DND-41 (cell line): ENCODE measurements at regions not wholly inside any gene's neighbourhood (a gene's known extent, or its start where the extent isn't known, plus 50 kb on each side); places are given as distances from the start of the nearest gene placed in this dataset.

Source experiments
- EZH2 ChIP-seq: IDR thresholded peaks from 3 replicates; pipeline ENCODE4 v1.6.1; 2012; ENCODE audit warnings: borderline replicate concordance, low read depth, mild to moderate bottlenecking, moderate library complexity, low read length, inconsistent platforms; ENCODE audit not compliant: severe bottlenecking
- TF ChIP-seq, protein P1 (sequence below): IDR thresholded peaks from 2 replicates; pipeline ENCODE4 v1.5.1; 2012; ENCODE audit warnings: borderline replicate concordance, low read length, moderate library complexity, mild to moderate bottlenecking; ENCODE audit not compliant: poor library complexity, severe bottlenecking; ENCODE audit errors: extremely low read depth

DNA sequence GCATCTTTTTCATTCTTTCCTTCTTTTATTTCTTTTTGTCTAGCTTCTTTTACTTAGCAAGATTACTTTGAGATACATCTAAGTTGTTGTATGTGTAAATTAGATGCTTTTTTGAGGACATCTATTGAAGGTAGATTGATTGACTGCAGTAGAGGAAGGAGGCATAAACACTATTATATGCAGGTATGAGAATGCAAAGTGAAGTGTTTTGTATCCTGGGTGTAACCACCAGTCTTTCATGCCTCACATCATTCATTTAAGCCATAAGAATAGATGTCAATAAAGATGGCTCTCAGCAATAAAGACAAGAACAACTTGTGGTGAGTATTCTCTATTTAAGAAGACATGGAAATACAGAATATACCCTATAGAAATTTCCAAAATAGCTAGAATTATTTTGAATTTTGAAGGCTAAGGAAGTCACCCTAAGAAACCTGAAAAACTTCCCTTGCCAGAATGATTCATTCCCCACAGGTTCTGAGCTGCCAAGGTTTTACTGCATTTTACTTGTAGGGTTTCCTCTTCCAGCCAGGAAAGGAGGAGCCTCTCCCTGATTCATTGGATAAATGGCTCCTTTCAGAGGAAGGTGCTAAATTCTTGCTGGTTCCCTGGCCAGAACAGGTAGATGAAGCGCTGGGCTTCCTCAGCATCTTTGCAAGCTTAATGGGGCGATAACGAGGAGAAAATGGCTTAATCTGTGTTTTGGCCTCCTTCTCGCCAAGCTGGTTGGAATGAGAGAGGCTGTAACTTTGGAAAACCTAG is 279.8 kb upstream of the SLC14A2 start:
- TF ChIP-seq, protein P1, sequence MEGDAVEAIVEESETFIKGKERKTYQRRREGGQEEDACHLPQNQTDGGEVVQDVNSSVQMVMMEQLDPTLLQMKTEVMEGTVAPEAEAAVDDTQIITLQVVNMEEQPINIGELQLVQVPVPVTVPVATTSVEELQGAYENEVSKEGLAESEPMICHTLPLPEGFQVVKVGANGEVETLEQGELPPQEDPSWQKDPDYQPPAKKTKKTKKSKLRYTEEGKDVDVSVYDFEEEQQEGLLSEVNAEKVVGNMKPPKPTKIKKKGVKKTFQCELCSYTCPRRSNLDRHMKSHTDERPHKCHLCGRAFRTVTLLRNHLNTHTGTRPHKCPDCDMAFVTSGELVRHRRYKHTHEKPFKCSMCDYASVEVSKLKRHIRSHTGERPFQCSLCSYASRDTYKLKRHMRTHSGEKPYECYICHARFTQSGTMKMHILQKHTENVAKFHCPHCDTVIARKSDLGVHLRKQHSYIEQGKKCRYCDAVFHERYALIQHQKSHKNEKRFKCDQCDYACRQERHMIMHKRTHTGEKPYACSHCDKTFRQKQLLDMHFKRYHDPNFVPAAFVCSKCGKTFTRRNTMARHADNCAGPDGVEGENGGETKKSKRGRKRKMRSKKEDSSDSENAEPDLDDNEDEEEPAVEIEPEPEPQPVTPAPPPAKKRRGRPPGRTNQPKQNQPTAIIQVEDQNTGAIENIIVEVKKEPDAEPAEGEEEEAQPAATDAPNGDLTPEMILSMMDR = no peak
- TF ChIP-seq EZH2 = no peak
